ENCODE measurements at regions not wholly inside any gene's neighbourhood (a gene's known extent, or its start where the extent isn't known, plus 50 kb on each side); places are given as distances from the start of the nearest gene placed in this dataset.

DNA sequence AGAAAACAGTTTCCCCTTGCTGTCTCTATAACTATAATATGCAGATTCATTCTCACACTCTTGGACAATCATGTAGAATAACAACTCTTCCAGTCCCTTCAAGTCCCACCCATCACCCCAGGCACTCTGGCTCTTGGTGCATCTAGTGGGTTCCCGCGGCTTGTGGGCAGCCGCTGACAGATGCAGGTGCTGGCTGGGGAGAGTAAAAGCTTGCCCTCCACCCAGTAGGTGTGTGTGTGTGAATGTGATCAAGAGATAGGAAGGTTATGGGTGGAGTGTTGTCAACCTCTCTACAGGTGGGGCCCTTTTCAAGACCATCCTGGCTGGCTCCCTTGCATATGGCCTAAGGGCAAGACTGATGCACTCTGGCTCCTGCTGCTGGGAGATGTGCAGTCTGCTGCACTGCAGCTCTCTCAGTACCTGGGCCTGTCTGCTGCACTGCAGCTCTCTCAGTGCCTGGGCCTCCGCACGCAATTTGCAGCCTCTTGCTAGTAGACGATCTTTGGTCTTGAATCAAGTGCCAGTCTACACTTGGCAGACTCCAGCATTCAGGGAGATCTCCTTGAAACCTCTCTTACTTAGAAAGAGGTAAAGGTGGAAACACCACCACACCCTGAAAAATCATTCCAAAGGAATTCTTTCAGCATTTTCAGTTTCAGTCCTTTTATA is 189.7 kb upstream of the GDNF start:
- no peak overlapping the region for H3K14ac ChIP-seq (replicated peaks; ENCODE audit: low read depth, low read length)
- H4K20me1 ChIP-seq (ENCODE audit: insufficient read depth, low read length), result no peaks in the 10 kb centered on the region
- H3K9ac ChIP-seq (ENCODE audit: low read depth, low read length), result no peak overlapping the region
- H3K56ac ChIP-seq (ENCODE audit: extremely low read depth, insufficient read depth, low read length), result no peak overlapping the region
- no TSS peak for BruUV-seq (replicated peaks)
- no peak overlapping the region for H2AK9ac ChIP-seq (replicated peaks; ENCODE audit: low read depth, low read length, poor library complexity)
- no peaks in the 10 kb centered on the region for H3K4me1 ChIP-seq (ENCODE audit: control insufficient read depth, insufficient read depth, low read length)
- TF ChIP-seq NFE2L2 (IDR thresholded peaks at IDR 0.05; ENCODE audit: low read depth, low read length) (no peak), POLR2A (IDR thresholded peaks at IDR 0.05; ENCODE audit: low read depth, low read length) (no peak), SMC3 (IDR thresholded peaks at IDR 0.05; ENCODE audit: low read depth, low read length) (no peak), CHD1 (IDR thresholded peaks at IDR 0.05; ENCODE audit: low read depth, low read length) (no peak), FOS (IDR thresholded peaks at IDR 0.05; ENCODE audit: low read depth, low read length) (no peak), RFX5 (IDR thresholded peaks at IDR 0.05; ENCODE audit: low read depth, low read length) (no peak), MAFK (IDR thresholded peaks at IDR 0.05; ENCODE audit: low read depth, low read length) (no peak), MAZ (IDR thresholded peaks at IDR 0.05; ENCODE audit: borderline replicate concordance, low read depth, low read length) (no peak), BHLHE40 (IDR thresholded peaks at IDR 0.05; ENCODE audit: low read depth, low read length) (no peak), RCOR1 (IDR thresholded peaks at IDR 0.05; ENCODE audit: insufficient replicate concordance, low read length) (no peak)
- TF ChIP-seq, protein P1, sequence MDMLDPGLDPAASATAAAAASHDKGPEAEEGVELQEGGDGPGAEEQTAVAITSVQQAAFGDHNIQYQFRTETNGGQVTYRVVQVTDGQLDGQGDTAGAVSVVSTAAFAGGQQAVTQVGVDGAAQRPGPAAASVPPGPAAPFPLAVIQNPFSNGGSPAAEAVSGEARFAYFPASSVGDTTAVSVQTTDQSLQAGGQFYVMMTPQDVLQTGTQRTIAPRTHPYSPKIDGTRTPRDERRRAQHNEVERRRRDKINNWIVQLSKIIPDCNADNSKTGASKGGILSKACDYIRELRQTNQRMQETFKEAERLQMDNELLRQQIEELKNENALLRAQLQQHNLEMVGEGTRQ (IDR thresholded peaks at IDR 0.05; ENCODE audit: low read depth, low read length), result no peak
- TF ChIP-seq, protein P2, sequence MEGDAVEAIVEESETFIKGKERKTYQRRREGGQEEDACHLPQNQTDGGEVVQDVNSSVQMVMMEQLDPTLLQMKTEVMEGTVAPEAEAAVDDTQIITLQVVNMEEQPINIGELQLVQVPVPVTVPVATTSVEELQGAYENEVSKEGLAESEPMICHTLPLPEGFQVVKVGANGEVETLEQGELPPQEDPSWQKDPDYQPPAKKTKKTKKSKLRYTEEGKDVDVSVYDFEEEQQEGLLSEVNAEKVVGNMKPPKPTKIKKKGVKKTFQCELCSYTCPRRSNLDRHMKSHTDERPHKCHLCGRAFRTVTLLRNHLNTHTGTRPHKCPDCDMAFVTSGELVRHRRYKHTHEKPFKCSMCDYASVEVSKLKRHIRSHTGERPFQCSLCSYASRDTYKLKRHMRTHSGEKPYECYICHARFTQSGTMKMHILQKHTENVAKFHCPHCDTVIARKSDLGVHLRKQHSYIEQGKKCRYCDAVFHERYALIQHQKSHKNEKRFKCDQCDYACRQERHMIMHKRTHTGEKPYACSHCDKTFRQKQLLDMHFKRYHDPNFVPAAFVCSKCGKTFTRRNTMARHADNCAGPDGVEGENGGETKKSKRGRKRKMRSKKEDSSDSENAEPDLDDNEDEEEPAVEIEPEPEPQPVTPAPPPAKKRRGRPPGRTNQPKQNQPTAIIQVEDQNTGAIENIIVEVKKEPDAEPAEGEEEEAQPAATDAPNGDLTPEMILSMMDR (conservative IDR thresholded peaks at IDR 0.05; ENCODE audit: low read depth, low read length), result no peak
- no peak overlapping the region for H4K91ac ChIP-seq (ENCODE audit: insufficient read depth, low read depth, low read length)
- DNase-seq (no peak), ATAC-seq (ENCODE audit: low read depth) (no peak)
- no peak overlapping the region for H3K23ac ChIP-seq (ENCODE audit: low read depth, low read length)
- 100% methylated on average over 1 of the region's 6 CpGs; no CpG with 5 or more reads in 1 of the 2 experiments for WGBS, 2 experiments (ENCODE audit: extremely low coverage in 2 of 2, insufficient read length in 1 of 2)
- H2AK5ac ChIP-seq (ENCODE audit: low read depth, low read length), result no peak overlapping the region
- no peak overlapping the region for H2BK120ac ChIP-seq (ENCODE audit: low read depth, low read length)
- H2AFZ ChIP-seq (replicated peaks; ENCODE audit: low read length, poor library complexity), result no peak overlapping the region
- no peaks in the 10 kb centered on the region for H3K9me1 ChIP-seq (ENCODE audit: insufficient read depth, low read length)
- H3K4ac ChIP-seq (ENCODE audit: low read depth, low read length), result no peak overlapping the region
- H3K18ac ChIP-seq (ENCODE audit: low read depth, low read length), result no peak overlapping the region
- intact Hi-C loops (cut with micrococcal nuclease), result no loop called here
- peaks cover 3% of the 10 kb centered on the region for H3K27me3 ChIP-seq (ENCODE audit: control insufficient read depth, insufficient read depth, low read length)
- in situ Hi-C loops (cut with MboI; ENCODE audit: low sequenced_read_pairs), result no loop called here
- no peak overlapping the region for H2BK20ac ChIP-seq (ENCODE audit: low read depth, low read length)
- no peaks in the 10 kb centered on the region for H3K36me3 ChIP-seq (ENCODE audit: control insufficient read depth, insufficient read depth, low read length)
- no peak overlapping the region for H3K4me3 ChIP-seq (ENCODE audit: insufficient read depth, low read depth, low read length)
- no peak overlapping the region for H2BK5ac ChIP-seq (ENCODE audit: low read depth, low read length, poor library complexity, severe bottlenecking)
- H4K5ac ChIP-seq (ENCODE audit: low read depth, low read length), result no peak overlapping the region
- no peaks in the 10 kb centered on the region for H3K79me1 ChIP-seq (ENCODE audit: low read depth in 1 of 2, low read length in 2 of 2)
- H3K4me2 ChIP-seq (ENCODE audit: low read depth, low read length), result no peak overlapping the region
- CTCF ChIA-PET, result no interaction called here
- dilution Hi-C loops (cut with HindIII; ENCODE audit: low sequenced_read_pairs, unreplicated experiment), result no loop called here
- H3K27ac ChIP-seq (ENCODE audit: insufficient read depth, low read length), result no peak overlapping the region
- no peak overlapping the region for H4K8ac ChIP-seq (ENCODE audit: low read depth in 2 of 2, low read length in 2 of 2)
- POLR2A ChIA-PET (ENCODE audit: unreplicated experiment), result no interaction called here
- no peak overlapping the region for H2BK15ac ChIP-seq (ENCODE audit: low read depth, low read length)
- no peaks in the 10 kb centered on the region for H3K9me3 ChIP-seq (ENCODE audit: control insufficient read depth, insufficient read depth, low read length)
